Caco-2 (cell line): ENCODE measurements at regions not wholly inside any gene's neighbourhood (a gene's known extent, or its start where the extent isn't known, plus 50 kb on each side); places are given as distances from the start of the nearest gene placed in this dataset.
A peak's percentile ranks its signal among the peaks of the same experiment; 100 is the strongest.

Experiments used
- BruUV-seq: library from RNA; stranded (reverse); fragments of 400-500 nt; replicated peaks from 2 replicates; lab custom pipeline; 2021; lab: Mats Ljungman, UMichigan
- CTCF ChIA-PET: fragments of 300-600 bp; sonication (Branson Sonifier 250); formaldehyde crosslinking; loops from one replicate; lab custom pipeline; 2022; ENCODE audit warnings: antibody characterized with exemption; lab: Charles Lee
- POLR2A ChIA-PET: fragments of 300-600 bp; sonication (Branson Sonifier 250); formaldehyde crosslinking; loops from one replicate; lab custom pipeline; 2022; ENCODE audit warnings: antibody characterized with exemption; lab: Charles Lee
- DNase-seq, 2 experiments: peaks; one replicate each; pipeline versions ENCODE4 v3.0.0 to v3.0.0-alpha.2; 2020 to 2022
- H3K27me3 ChIP-seq: replicated peaks from 2 replicates; pipeline ENCODE4 v1.6.0; 2011; ENCODE audit warnings: low read length; ENCODE audit not compliant: control insufficient read depth, insufficient read depth
- H3K36me3 ChIP-seq: 2 replicates; pipeline ENCODE4 v1.5.1; 2011; ENCODE audit warnings: low read length; ENCODE audit not compliant: control insufficient read depth, insufficient read depth
- H3K4me1 ChIP-seq: fragments of 250-450 bp; sonication (Bioruptor Pico); 2 replicates; pipeline ENCODE4 v1.5.1; 2020; ENCODE audit warnings: mild to moderate bottlenecking
- H3K4me3 ChIP-seq: 2 replicates; pipeline ENCODE4 v1.5.1; 2011; ENCODE audit warnings: low read depth, mild to moderate bottlenecking, control low read depth, low read length
- H3K9me3 ChIP-seq: fragments of 250-450 bp; sonication (Bioruptor Pico); 2 replicates; pipeline ENCODE4 v1.5.1; 2020; ENCODE audit warnings: mild to moderate bottlenecking, moderate library complexity
- H3K27ac Mint-ChIP-seq: one replicate; pipeline ENCODE4 v1.8.0; 2022; ENCODE audit warnings: mixed read lengths; ENCODE audit not compliant: unreplicated experiment
- H3K27me3 Mint-ChIP-seq: one replicate; pipeline ENCODE4 v1.8.0; 2022; ENCODE audit warnings: mixed read lengths; ENCODE audit not compliant: insufficient read depth, unreplicated experiment
- H3K36me3 Mint-ChIP-seq: one replicate; pipeline ENCODE4 v1.8.0; 2022; ENCODE audit warnings: mild to moderate bottlenecking, mixed read lengths; ENCODE audit not compliant: insufficient read depth, unreplicated experiment
- H3K4me1 Mint-ChIP-seq: one replicate; pipeline ENCODE4 v1.8.0; 2022; ENCODE audit warnings: low read depth, mixed read lengths; ENCODE audit not compliant: unreplicated experiment
- H3K4me3 Mint-ChIP-seq: one replicate; pipeline ENCODE4 v1.8.0; 2022; ENCODE audit warnings: mild to moderate bottlenecking, moderate library complexity, mixed read lengths; ENCODE audit not compliant: unreplicated experiment
- H3K9me3 Mint-ChIP-seq: one replicate; pipeline ENCODE4 v1.8.0; 2022; ENCODE audit warnings: mixed read lengths; ENCODE audit not compliant: unreplicated experiment
- CTCF ChIP-seq, 2 experiments: fragments of 200-600 bp in 1 of 2; IDR thresholded peaks; 1 replicate in 1 of 2; 2 replicates in 1 of 2; pipeline versions ENCODE4 v1.5.1 to v1.8.0; 2011 to 2022; ENCODE audit warnings: antibody characterized with exemption in 1 of 2, control low read depth in 1 of 2, inconsistent platforms in 1 of 2, low read depth in 1 of 2, low read length in 1 of 2, mild to moderate bottlenecking in 1 of 2, moderate library complexity in 1 of 2; ENCODE audit not compliant: insufficient read depth in 1 of 2, severe bottlenecking in 1 of 2, unreplicated experiment in 1 of 2
- intact Hi-C: fragments of 100-400 bp; cut with micrococcal nuclease; formaldehyde crosslinking; loops from one replicate; pipeline ENCODE4 v1.10.0; 2022; ENCODE audit not compliant: unreplicated experiment

- Mint-ChIP-seq H3K36me3 (no peaks in the 10 kb centered on the region), H3K4me3 (no peak overlapping the region), H3K9me3 (no peaks in the 10 kb centered on the region), H3K27ac (no peak overlapping the region), H3K27me3 (no peaks in the 10 kb centered on the region), H3K4me1 (peaks cover 2% of the 10 kb centered on the region)
- no peaks in the 10 kb centered on the region for H3K36me3 ChIP-seq
- no peak for TF ChIP-seq CTCF (IDR thresholded peaks at IDR 0.05; ENCODE audit: insufficient read depth in 1 of 2, low read depth in 1 of 2, low read length in 1 of 2, severe bottlenecking in 1 of 2, unreplicated experiment in 1 of 2)
- H3K4me1 ChIP-seq = peaks cover 4% of the 10 kb centered on the region
- intact Hi-C loops = no loop called here
- no peak for DNase-seq
- no peak overlapping the region for H3K4me3 ChIP-seq
- CTCF ChIA-PET = no interaction called here
- no TSS peak for BruUV-seq
- no peaks in the 10 kb centered on the region for H3K27me3 ChIP-seq
- H3K9me3 ChIP-seq = no peaks in the 10 kb centered on the region; the same call in 1 of the 2 replicates
- POLR2A ChIA-PET = no interaction called here
Measured at GRCh38 chr5:38657020-38657419, 100.6 kb upstream of the LIFR start.

- peaks cover 2% of the 10 kb centered on the region for H3K9me3 Mint-ChIP-seq
- CTCF ChIA-PET = interaction anchor here (1.0 kb wide), 2 partner anchors 12 to 53 kb away, joined by 3 read pairs; no protein-coding TSS in a partner anchor
- H3K27ac Mint-ChIP-seq = peak overlapping the region; percentile 81
- no peaks in the 10 kb centered on the region for H3K36me3 ChIP-seq
- no peaks in the 10 kb centered on the region for H3K27me3 ChIP-seq
- H3K4me1 Mint-ChIP-seq = peaks cover 11% of the 10 kb centered on the region
- H3K4me1 ChIP-seq = peaks cover 17% of the 10 kb centered on the region
- peak overlapping the region; percentile 66 for H3K4me3 Mint-ChIP-seq
- no peaks in the 10 kb centered on the region; the same call in 1 of the 2 replicates for H3K9me3 ChIP-seq
- no peaks in the 10 kb centered on the region for H3K27me3 Mint-ChIP-seq
- TF ChIP-seq CTCF (IDR thresholded peaks at IDR 0.05; ENCODE audit: insufficient read depth in 1 of 2, low read depth in 1 of 2, low read length in 1 of 2, severe bottlenecking in 1 of 2, unreplicated experiment in 1 of 2) = no peak
- BruUV-seq = no TSS peak
- POLR2A ChIA-PET = interaction anchor here (0.5 to 1.2 kb wide), 5 partner anchors 25 to 150 kb away, joined by 3 to 8 read pairs (median 3); no protein-coding TSS in a partner anchor
- peak; percentile 83 to 93 for DNase-seq
- peak overlapping the region; percentile 35 for H3K4me3 ChIP-seq
- H3K36me3 Mint-ChIP-seq = no peaks in the 10 kb centered on the region
- intact Hi-C loops = no loop called here
Measured at GRCh38 chr5:38660194-38660668, 103.8 kb upstream of the LIFR start.

GRCh38 chr5:38662090-38662489 lies 105.6 kb upstream of the LIFR start:
- Mint-ChIP-seq H3K36me3 (no peaks in the 10 kb centered on the region), H3K4me1 (peaks cover 30% of the 10 kb centered on the region), H3K4me3 (no peak overlapping the region), H3K9me3 (peaks cover 12% of the 10 kb centered on the region), H3K27ac (no peak overlapping the region), H3K27me3 (no peaks in the 10 kb centered on the region)
- Histone ChIP-seq H3K36me3 (no peaks in the 10 kb centered on the region), H3K27me3 (no peaks in the 10 kb centered on the region), H3K9me3 (no peaks in the 10 kb centered on the region; the same call in 1 of the 2 replicates), H3K4me3 (no peak overlapping the region), H3K4me1 (peaks cover 26% of the 10 kb centered on the region)
- intact Hi-C loops = no loop called here
- no peak for DNase-seq
- ChIA-PET POLR2A (interaction anchor here (0.7 kb wide), 1 partner anchor 354 kb away, joined by 8 read pairs; no protein-coding TSS in a partner anchor), CTCF (interaction anchor here (2.0 kb wide), 1 partner anchor 220 kb away, joined by 6 read pairs; no protein-coding TSS in a partner anchor)
- no peak for TF ChIP-seq CTCF (IDR thresholded peaks at IDR 0.05; ENCODE audit: insufficient read depth in 1 of 2, low read depth in 1 of 2, low read length in 1 of 2, severe bottlenecking in 1 of 2, unreplicated experiment in 1 of 2)
- BruUV-seq = no TSS peak
